ENCODE measurements at regions not wholly inside any gene's neighbourhood (a gene's known extent, or its start where the extent isn't known, plus 50 kb on each side); places are given as distances from the start of the nearest gene placed in this dataset.
"Not testable (repeated sequence)": the region's sequence is repeated elsewhere in the genome, so short reads cannot be mapped to it uniquely, and the experiment has no call there.

DNA sequence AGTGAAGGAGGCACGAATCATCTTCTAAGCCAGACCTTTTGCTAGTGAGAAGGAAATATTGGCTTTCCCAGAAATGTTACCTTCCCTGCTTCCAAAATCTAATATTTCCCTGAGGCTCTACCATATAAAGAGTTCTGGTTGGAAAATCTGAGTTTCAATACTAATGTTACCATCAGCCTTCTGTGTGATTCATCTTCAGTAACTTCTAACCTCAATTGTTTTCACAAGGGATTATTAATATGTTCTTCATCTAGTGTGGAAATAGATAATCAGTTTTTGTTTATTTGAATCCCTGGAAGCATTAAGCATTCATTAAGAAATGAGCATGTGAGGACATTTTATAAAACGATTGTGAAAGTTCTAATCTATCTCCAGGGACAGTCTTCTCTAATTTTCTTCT lies 720.9 kb downstream of the AACS start:
- no peak for DNase-seq (ENCODE audit: low read depth)

DNA sequence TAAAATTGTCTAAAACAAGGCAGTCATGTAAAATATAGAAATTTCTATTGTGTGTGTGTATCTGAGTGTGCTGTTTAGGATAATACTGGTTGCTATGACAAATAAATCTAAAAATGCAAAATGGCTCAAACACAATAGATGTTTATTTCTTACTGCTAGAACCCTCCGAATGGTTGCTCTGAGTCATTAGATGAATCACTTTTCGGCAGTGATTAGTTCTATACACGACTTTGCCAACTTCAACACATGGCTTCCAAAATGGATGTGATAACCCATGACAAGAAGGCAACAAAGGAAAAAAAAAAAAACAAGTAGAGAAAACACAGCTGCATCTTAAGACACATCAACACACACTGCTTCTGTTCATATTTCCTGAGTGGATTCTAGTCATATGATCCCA lies 729.2 kb downstream of the AACS start:
- DNase-seq (ENCODE audit: low read depth): no peak

DNA sequence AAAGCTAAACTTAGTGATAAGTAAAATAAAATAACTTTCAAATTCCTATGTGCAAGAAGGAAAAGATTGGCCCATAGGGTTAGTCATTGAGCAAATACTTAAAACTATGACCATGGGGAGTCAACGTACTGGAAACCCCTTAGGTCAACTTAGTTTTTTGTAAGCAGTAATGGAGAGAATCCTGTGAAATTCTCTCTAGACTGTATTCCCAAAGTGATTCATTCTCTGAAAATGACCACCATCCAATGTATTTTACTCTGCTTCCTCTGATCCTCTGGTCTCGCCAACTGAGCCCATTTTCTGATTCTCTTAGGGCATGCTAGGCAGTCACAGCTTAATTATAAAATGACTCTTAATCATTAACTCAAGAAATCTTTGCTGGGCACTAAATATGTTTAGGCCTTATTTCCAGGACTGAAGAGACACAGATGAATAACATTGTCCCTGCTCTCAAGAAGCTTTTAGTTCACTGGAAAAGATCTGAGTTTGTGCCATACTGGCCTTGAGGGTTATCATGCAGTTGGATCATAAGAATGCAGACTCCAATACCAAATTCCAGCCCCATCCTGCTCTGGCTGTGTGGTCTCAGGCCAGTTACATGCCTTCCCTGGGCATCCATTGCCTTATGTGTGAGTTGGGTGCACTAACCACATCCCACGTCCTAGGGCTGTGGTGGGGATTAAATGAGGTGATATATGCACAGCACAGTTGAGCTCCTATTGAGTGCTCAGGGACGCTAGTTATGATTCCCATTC lies 732.4 kb downstream of the AACS start:
- no peak for DNase-seq (ENCODE audit: low read depth)

DNA sequence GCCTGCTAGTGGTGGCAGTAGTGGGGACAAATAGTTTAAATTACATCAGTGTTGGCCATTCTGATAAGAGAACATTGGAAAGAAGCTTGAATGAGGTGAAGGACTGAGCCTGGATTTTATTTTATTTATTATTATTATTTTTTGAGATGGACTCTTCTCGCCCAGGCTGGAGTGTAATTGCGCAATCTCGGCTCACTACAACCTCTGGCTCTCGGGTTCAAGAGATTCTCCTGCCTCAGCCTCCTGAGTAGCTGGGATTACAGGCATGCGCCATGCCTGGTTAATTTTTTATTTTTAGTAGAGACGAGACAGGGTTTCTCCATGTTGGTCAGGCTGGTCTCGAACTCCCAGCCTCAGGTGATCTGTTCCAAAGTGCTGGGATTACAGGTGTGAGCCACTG lies 739.4 kb downstream of the AACS start:
- DNase-seq (ENCODE audit: low read depth): no peak

DNA sequence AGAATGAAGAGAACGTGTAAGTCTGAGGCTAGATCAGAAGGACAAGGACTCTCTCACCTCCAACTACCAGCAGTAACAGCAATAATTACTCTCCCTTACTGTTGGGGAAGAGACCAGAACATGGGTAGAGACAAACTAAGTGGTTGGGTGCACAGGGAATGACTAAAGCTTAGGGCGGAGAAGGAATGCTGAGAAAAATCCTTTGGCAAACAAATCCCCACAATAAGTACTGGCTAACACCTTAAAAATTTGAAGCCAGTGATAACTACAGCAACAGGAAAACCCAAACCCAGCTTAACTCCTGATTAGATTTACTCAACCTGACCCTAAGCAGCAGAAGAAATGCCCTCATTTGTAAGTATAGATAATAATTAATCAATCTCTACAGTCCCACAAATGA lies 759.0 kb downstream of the AACS start:
- DNase-seq (ENCODE audit: low read depth): no peak

DNA sequence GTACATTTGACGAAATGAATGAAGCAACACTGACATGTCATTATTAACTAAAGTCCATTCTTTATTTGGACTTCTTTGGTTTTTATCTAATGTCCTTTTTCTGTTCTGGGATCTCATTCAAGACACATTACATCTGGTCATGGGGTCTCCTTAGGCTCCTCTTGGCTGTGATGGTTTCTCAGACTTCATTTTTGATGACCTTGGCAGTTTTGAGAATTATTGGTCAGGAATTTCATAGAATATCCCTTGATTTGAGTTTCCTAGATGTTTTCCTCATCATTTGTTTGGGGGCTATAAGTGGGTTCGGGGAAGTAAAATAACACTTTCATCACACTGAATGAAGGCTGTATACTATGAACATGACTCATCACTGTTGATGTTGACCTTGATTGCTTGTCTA lies 770.6 kb downstream of the AACS start:
- no peak for DNase-seq (ENCODE audit: low read depth)

DNA sequence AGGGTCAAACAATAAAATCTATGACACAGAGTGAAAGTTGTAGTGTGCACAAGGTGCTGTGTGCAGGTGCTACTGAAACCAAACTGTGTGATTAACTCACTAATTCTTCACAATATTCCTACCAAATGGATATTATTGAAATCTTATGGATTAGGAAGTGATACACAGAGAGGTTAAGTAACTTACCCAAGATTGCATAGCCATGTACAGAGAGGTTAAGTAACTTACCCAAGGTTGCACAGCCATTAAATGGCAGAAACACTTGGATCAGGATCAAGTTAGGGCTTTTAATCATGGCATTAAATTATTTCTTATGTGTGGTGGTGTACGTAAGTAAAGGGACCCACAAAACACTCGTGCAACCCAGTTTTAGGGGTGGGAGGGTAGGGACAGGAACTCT lies 771.4 kb downstream of the AACS start:
- no peak for DNase-seq (ENCODE audit: low read depth)

DNA sequence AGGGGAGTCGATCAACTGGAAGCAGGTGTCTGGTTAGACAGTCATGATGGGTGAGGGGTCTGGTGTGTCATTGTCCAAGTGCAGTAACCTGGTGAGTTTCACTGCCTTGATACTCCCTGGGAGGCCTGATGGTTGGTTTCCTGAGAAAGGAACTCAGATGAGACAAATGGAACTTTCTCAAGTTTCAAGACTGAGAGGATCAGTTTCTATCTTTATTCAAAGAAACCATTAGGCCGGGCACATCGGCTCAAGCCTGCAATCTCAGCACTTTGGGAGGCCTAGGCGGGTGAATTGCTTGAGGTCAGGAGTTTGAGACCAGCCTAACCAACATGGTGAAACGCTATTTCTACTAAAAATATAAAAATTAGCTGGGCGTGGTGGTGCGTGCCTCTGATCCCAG lies 776.1 kb downstream of the AACS start:
- no peak for DNase-seq (ENCODE audit: low read depth)

DNA sequence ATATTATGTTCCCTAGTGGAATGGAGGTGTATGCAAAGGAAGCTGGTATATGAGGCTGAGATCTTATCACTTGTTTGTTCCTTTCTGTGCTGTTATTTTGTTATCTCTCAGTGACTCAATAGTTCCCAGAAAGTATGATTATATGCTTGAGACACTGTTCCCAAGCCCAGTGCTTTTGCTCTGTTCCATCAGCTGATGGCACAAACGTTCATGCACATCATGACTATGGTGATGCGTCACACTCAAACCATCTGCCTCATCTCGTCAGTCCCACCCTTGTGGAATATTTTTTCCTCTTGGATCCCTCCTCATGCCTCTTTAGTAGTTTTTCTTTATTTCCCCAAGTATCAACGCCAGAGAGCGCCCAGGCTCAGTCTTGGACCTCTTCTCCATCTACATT lies 786.9 kb downstream of the AACS start:
- no peak for DNase-seq (ENCODE audit: low read depth)

DNA sequence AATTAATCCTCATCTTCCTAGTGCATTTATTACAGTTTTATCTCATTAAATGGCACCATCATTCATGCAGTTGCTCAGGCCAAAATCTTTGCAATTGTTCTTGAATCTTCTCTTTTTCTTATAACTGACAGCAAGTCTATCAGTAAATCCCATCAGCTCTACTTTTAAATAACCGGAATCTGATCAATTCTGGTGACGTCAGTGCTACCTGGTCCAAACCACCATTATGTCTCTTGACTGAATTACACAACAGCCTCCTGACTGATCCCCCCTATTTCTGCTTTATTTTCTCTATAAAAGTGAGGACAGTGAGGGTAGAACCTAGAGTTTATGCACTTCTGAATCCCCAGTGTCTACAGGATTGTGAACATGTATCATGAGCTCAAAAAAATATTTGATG lies 787.4 kb downstream of the AACS start:
- no peak for DNase-seq (ENCODE audit: low read depth)

DNA sequence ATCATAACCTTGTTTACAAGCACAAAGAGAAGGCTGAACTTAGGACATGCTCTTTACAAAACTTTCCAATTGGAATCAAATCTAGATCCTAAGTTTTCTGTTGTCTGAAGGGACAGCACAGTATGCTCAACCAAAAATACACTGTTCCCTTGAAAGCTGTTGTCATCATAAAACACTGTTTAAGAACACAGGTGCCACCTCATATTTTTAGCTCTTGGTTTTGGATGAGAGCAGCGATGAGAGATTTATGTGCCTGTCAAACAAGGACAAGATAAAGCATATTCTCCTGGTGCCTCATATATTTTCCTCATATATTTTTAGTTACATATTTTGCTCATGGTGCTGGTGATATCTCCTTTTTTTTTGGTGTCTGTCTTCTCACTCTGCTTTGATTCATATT lies 788.4 kb downstream of the AACS start:
- DNase-seq (ENCODE audit: low read depth): no peak

DNA sequence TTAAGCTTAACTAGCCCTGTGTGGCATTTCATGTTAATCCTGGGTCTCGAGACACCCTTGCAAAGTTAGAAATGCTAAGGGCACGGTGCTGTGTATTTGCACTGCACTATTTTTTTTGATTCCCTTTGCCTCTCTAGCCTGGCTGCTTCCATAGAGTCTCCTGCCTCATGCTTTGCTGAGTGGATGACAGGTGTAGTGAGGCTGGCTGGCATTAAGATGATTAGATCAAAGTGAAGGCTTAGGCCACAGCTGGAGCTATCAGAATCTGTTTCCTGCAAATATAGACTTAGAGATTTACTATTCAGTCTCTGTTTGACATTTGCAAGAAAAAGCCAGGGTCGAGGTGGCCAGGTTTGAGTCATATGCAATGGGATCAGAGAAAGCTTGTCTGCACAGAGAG lies 791.1 kb downstream of the AACS start:
- DNase-seq (ENCODE audit: low read depth): no peak

DNA sequence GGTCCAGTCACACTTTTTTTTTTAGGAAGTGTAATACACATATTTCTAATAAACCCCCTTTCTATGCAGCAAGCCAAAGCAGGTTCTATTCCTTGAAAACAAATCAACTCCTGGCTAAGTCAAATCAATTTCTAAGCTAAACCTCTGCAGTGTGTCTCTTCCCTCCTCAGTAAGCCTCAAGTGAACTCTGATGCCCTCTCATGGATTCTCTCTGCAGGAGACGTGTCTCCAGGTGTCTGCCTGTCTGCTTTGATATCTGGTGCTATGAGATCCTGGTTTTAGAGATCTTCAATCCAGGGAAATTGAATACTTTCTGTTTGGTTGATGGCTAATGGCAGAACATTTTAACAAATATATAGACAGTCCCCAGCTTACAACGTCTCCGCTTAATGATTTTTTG lies 791.7 kb downstream of the AACS start:
- no peak for DNase-seq (ENCODE audit: low read depth)

DNA sequence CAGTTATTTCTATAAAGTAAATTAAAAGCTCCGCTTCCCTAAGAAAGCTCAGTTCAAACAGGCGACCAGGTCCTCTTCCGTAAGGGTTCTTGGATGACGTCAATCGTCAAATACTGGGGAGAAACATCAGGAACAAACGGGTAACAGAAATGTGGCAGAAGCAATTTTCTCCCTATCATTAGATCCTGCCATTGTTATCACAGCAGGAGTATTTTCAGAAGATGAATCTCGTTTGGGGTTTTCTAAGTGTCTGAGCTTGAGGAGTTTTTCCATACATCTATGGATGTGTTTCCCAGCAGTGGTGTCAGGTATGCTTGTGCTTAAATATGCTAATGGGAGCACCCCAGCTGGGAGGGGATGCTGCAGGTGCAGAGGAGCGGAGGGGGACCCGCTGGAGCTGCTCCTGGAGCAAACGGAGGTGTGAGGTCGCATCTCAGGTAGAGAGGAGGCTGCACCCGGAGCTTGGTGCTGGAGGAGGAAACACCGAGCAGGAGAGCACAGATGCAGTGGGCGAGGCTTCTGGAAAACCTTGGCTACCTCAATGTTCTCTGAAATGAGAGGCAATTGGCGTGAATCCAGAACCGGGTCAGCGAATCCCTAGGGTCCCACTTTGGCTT lies 795.5 kb downstream of the AACS start:
- DNase-seq (ENCODE audit: low read depth): no peak

DNA sequence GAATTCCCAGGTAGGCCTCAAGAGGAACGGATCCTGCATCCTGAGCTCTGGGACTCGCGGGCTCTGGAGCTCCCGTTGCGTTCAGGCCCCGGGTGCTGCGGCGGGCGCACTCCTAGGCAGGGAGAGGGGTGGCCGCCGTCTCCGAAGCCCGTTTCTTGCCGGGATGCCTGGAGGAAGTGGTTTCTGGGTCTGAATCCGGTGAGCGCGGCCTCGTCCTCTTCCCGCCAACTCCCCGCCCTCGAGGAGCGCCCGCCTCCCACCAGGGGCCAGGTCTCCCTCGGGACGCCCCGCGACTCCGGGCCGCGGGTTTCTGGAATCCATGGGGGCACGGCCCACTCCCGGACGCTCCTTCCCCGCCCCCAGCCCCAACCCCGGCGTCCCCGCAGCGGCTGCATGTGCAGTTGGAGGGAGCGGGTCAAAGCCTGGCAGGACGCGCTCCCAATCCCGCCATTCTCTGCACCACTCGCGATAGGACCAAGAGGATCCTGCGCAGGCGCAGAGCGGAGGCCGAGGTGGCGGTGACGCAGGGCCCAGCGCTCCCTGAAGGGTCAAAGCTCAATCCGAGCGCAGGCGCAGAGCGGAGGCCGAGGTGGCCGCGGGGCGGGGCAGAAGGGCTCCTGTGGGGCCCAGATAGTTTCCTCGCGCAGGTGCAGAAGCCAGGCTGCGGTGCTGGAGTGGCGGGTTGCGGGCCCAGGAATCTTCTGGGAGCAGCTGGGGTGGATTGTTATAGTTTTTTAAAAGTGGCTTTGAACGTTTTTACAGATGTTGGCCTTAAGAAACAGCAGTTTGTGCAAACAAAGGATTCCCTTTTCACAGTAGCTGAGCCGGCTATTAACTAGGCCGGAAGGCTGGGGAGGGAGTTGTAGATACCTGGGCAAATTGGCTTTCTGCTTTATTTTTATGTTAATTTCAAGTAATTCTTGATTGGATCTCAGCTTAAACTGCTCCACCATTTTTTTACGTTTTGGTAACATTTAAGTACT lies 796.4 kb downstream of the AACS start:
- DNase-seq (ENCODE audit: low read depth): no peak

DNA sequence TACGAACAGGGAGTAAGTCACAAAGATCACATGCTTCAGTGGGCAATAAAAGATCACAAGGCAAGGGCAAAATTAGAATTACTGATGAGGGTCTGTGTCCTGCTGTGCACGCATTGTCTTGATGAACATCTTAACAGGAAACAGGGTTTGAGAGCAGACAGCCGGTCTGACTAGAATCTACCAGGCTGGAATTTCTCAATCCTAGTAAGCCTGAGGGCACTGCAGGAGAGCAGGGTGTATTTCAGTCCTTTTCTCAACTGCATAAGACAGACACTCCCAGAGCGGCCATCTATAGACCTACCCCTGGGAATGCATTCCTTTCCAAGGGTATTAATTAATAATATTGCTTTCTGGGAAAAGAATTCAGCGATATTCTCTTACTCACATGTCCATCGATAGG lies 800.0 kb downstream of the AACS start:
- not testable (repeated sequence) for DNase-seq (ENCODE audit: low read depth)

DNA sequence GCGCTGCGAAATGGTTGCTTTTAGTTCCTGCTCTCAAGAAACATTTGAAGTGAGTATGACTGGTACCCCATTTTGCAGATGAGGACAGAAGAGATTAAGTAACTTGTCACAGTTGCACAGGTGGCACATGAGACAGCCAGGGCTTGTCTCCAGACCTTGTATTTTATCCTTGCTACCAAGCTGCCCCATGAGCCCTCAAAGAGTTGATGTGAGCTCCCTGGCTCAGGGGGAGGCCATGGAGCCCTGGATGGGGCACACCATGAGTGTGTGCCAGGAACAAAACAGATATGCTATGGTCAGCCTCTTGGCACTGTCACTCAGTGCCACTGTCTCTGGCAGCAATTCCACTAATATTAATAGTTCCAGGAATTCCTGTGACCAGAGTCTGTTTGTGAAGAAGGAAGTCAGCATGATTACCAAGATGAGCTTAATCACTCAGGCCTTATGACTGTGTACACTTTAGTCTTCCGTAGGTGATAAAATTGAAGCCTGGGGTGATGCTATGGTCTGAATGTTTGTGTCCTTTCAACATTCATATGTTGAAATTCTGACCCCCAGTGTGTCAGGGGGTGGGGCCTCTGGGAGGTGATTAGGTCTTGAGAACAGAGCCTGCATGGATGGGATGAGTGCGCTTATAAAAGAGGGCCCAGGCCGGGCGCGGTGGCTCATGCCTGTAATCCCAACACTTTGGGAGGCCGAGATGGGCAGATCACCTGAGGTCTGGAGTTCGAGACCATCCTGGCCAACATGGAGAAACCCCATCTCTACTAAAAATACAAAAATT lies 806.8 kb downstream of the AACS start:
- DNase-seq (ENCODE audit: low read depth): no peak

DNA sequence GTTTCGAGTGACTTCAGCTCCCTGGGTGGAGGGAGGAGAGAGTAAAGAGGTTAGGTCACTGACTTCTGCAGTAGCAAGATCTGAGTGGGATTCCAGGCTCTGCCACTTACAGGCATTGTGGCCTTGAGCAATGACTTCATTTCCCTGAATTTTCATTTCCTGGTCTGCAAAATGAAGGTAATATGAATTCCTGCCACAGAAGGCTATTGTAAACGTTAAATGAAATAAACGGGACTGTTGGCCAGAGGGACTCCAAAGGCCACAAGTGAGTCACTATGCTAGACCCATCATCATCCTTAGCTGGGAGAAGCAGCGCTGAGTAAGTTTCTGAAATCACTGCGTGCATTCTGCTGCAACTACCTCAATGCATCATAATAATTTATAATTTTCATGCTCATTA lies 807.8 kb downstream of the AACS start:
- no peak for DNase-seq (ENCODE audit: low read depth)

DNA sequence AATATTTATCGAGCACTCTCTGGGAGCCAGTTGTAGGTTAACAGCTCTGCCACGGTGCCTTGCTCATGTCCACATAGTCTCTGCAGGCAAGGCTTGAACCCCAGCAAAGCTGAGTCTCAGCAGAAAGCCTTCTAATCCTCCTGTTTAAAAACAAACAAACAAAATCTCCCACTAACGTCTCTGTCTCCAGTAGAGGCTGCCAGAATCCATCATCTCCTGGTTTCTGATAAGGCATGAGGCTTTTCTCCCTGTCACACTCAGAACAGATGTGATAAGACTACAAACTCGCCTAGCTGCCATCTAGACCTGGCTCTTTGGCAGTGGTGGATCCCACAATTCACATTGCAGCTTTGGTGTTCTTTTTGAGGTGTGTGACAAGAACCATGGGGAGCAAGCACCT lies 813.2 kb downstream of the AACS start:
- no peak for DNase-seq (ENCODE audit: low read depth)

DNA sequence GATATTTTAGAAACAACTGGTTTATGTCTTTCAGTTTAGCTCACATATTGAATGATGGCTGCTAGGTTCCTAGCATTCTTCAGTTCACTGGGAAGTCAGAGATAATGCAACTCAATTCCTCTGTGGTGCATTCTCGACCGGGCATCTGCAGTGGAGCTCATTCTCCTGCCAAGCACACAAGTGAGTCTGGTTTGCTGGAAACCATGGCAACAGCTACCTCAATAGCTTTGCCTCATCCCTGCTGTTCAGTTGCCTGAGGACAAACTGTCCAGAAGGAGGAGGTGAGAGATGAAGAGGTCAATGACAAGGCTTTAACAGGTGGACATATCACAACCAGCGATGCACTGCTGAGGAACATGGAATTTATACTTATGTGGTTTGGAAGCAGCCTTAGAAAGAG lies 816.9 kb downstream of the AACS start:
- DNase-seq (ENCODE audit: low read depth): no peak

DNA sequence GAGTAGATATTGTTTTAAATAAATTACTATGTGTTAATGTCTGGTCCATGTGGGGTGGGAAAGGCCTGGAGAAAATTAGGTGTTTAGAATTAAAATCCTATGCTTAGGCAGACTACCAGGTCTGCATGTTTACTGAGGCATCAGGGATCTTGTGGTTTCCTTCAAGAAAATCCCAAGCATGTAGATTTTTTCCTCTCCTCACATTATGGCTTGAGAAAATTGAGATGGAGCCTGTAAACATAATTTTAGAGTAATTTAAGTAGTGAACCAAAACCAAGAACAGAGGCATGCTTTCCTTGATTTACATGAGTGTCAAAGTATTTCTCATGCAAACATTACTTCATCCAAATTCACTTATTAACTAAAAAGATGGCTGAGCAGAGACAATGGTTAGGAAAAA lies 823.7 kb downstream of the AACS start:
- DNase-seq (ENCODE audit: low read depth): no peak

DNA sequence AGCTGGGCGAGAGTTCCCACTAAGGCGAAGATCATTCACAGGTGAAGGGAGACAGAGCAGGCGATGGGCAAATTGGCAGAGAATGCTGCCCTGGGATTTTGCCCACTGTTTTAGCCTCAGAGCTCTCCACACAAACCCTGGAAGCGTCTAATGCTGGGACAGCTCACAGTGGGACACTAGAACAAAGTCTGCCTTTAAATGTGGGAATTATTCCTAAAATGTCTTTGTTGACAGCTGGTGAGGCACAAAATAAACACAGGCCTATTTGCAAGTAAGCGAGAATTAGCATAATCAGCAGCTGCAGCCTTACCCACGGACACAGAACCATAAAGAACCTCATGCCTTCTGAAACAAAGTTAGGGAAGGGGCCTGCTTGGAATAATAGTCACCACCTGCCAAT lies 824.5 kb downstream of the AACS start:
- no peak for DNase-seq (ENCODE audit: low read depth)

Data from activated T-cell treated with anti-CD3 and anti-CD28 coated beads for 1 hour (primary cell).